ENCODE measurements at regions not wholly inside any gene's neighbourhood (a gene's known extent, or its start where the extent isn't known, plus 50 kb on each side); places are given as distances from the start of the nearest gene placed in this dataset.
A peak's percentile ranks its signal among the peaks of the same experiment; 100 is the strongest.
"Not testable (repeated sequence)": the region's sequence is repeated elsewhere in the genome, so short reads cannot be mapped to it uniquely, and the experiment has no call there.

DNA sequence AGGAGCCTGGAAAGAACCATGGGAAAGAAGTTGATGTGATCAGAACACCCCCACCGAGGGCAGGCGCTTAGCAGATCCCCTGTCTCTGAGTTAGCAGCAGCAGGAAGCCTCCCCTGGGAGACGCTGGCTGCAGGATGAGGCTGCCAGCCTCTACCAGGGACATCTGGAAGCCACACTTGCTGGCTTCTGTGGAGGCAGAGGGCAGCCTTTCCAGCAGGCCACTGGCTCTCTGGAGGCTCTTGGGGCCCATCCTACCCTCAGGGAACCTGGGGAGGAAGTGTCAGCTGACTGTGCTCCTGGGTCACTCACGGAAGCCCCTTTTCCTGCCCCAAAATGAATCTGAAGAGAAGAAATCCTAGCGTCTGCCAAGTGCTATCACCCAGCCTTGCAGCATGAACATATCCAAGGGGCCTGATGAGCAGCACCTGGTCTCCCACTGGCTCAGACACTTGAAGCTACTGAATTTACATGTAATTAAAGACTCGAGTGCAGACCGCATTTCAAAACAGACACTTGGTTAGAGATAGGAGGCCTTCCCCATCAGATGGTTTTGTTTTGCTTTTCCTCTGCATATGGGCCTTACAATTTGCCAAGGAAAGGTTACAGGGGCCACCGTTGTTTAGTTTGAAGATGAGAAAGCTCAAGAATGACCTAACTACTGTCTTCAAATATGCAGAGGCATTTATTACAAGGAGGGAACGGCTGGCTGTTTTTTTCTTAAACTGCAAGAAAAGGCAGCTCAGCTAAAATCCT is 142.1 kb downstream of the BCL2L11 start:
- DNase-seq, result peak; percentile 29
- BruUV-seq (replicated peaks), result not testable (repeated sequence)

DNA sequence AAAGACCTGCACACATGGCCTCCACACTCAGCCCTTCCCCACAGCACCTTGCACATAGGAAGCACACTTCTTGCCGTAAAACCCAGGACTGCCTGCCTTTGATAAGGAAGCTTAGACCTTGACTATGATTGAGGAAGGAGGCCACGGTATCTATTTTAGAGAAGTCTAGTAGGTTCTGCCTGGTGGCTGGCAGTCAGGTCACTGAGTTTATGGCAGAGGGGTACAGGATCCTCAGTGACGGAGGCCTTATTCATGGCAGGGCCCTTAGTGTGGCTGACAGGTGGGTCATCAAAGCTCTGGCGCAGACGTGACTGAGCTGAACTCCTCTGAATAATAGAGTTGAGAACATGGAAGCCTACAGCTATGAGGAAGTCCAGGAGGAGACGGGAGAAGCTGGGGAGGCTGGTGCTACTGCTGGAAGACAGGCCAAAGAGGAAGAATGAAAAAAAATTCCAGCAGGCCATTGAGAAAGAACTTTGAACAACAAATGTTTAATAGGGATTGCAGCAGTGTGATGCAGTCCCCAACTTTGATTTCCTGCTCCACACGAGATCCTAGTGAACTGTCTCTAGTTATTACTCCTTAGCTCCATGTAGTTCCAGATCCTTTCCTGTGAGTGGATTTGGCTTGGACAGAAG is 142.8 kb downstream of the BCL2L11 start:
- H3K9me3 ChIP-seq (ENCODE audit: control insufficient read depth, insufficient read depth, low read length); H2BK5ac ChIP-seq (ENCODE audit: low read depth, low read length, poor library complexity, severe bottlenecking); H2BK120ac ChIP-seq (ENCODE audit: low read depth, low read length); H3K4me3 ChIP-seq (ENCODE audit: insufficient read depth, low read depth, low read length); H4K20me1 ChIP-seq (ENCODE audit: insufficient read depth, low read length); H3K27me3 ChIP-seq (ENCODE audit: control insufficient read depth, insufficient read depth, low read length); POLR2A ChIA-PET (ENCODE audit: unreplicated experiment); H3K18ac ChIP-seq (ENCODE audit: low read depth, low read length); H2BK20ac ChIP-seq (ENCODE audit: low read depth, low read length); H4K8ac ChIP-seq (ENCODE audit: low read depth in 2 of 2, low read length in 2 of 2); in situ Hi-C loops (cut with MboI; ENCODE audit: low sequenced_read_pairs); H3K23ac ChIP-seq (ENCODE audit: low read depth, low read length); H2AK9ac ChIP-seq (replicated peaks; ENCODE audit: low read depth, low read length, poor library complexity); H3K4me1 ChIP-seq (ENCODE audit: control insufficient read depth, insufficient read depth, low read length); H3K4me2 ChIP-seq (ENCODE audit: low read depth, low read length); H2AK5ac ChIP-seq (ENCODE audit: low read depth, low read length); H2AFZ ChIP-seq (replicated peaks; ENCODE audit: low read length, poor library complexity); H3K79me1 ChIP-seq (ENCODE audit: low read depth in 1 of 2, low read length in 2 of 2); H4K91ac ChIP-seq (ENCODE audit: insufficient read depth, low read depth, low read length); H3K9ac ChIP-seq (ENCODE audit: low read depth, low read length); dilution Hi-C loops (cut with HindIII; ENCODE audit: low sequenced_read_pairs, unreplicated experiment); H3K14ac ChIP-seq (replicated peaks; ENCODE audit: low read depth, low read length); H3K9me1 ChIP-seq (ENCODE audit: insufficient read depth, low read length); H3K27ac ChIP-seq (ENCODE audit: insufficient read depth, low read length); intact Hi-C loops (cut with micrococcal nuclease); BruUV-seq (replicated peaks); H3K56ac ChIP-seq (ENCODE audit: extremely low read depth, insufficient read depth, low read length); H2BK15ac ChIP-seq (ENCODE audit: low read depth, low read length); DNase-seq; CTCF ChIA-PET; H4K5ac ChIP-seq (ENCODE audit: low read depth, low read length); H3K36me3 ChIP-seq (ENCODE audit: control insufficient read depth, insufficient read depth, low read length); H3K4ac ChIP-seq (ENCODE audit: low read depth, low read length): not testable (repeated sequence)
- no CpG with 5 or more reads among the region's 7 CpGs for WGBS, 2 experiments (ENCODE audit: extremely low coverage in 2 of 2, insufficient read length in 1 of 2)
- ATAC-seq (ENCODE audit: low read depth), result peak; percentile 31

More for the DNA sequence above, 142.1 kb downstream of the BCL2L11 start:
- H3K18ac ChIP-seq (ENCODE audit: low read depth, low read length); H3K9me1 ChIP-seq (ENCODE audit: insufficient read depth, low read length); H2AK9ac ChIP-seq (replicated peaks; ENCODE audit: low read depth, low read length, poor library complexity); H2BK20ac ChIP-seq (ENCODE audit: low read depth, low read length); H3K9ac ChIP-seq (ENCODE audit: low read depth, low read length); H3K4me1 ChIP-seq (ENCODE audit: control insufficient read depth, insufficient read depth, low read length); H3K79me1 ChIP-seq (ENCODE audit: low read depth in 1 of 2, low read length in 2 of 2); in situ Hi-C loops (cut with MboI; ENCODE audit: low sequenced_read_pairs); H4K8ac ChIP-seq (ENCODE audit: low read depth in 2 of 2, low read length in 2 of 2); H3K4me3 ChIP-seq (ENCODE audit: insufficient read depth, low read depth, low read length); H3K36me3 ChIP-seq (ENCODE audit: control insufficient read depth, insufficient read depth, low read length); H2BK15ac ChIP-seq (ENCODE audit: low read depth, low read length); H4K20me1 ChIP-seq (ENCODE audit: insufficient read depth, low read length); intact Hi-C loops (cut with micrococcal nuclease); H3K27me3 ChIP-seq (ENCODE audit: control insufficient read depth, insufficient read depth, low read length); H4K5ac ChIP-seq (ENCODE audit: low read depth, low read length); CTCF ChIA-PET; dilution Hi-C loops (cut with HindIII; ENCODE audit: low sequenced_read_pairs, unreplicated experiment); H3K4me2 ChIP-seq (ENCODE audit: low read depth, low read length); H3K56ac ChIP-seq (ENCODE audit: extremely low read depth, insufficient read depth, low read length); H3K4ac ChIP-seq (ENCODE audit: low read depth, low read length); H2AFZ ChIP-seq (replicated peaks; ENCODE audit: low read length, poor library complexity); POLR2A ChIA-PET (ENCODE audit: unreplicated experiment); H2BK120ac ChIP-seq (ENCODE audit: low read depth, low read length); H3K27ac ChIP-seq (ENCODE audit: insufficient read depth, low read length); H3K14ac ChIP-seq (replicated peaks; ENCODE audit: low read depth, low read length); H2BK5ac ChIP-seq (ENCODE audit: low read depth, low read length, poor library complexity, severe bottlenecking); H3K9me3 ChIP-seq (ENCODE audit: control insufficient read depth, insufficient read depth, low read length); H2AK5ac ChIP-seq (ENCODE audit: low read depth, low read length); H3K23ac ChIP-seq (ENCODE audit: low read depth, low read length); H4K91ac ChIP-seq (ENCODE audit: insufficient read depth, low read depth, low read length): not testable (repeated sequence)
- peak; percentile 69 for ATAC-seq (ENCODE audit: low read depth)
- WGBS, 2 experiments (ENCODE audit: extremely low coverage in 2 of 2, insufficient read length in 1 of 2), result no CpG with 5 or more reads among the region's 9 CpGs
